ENCODE measurements at regions not wholly inside any gene's neighbourhood (a gene's known extent, or its start where the extent isn't known, plus 50 kb on each side); places are given as distances from the start of the nearest gene placed in this dataset.

DNA sequence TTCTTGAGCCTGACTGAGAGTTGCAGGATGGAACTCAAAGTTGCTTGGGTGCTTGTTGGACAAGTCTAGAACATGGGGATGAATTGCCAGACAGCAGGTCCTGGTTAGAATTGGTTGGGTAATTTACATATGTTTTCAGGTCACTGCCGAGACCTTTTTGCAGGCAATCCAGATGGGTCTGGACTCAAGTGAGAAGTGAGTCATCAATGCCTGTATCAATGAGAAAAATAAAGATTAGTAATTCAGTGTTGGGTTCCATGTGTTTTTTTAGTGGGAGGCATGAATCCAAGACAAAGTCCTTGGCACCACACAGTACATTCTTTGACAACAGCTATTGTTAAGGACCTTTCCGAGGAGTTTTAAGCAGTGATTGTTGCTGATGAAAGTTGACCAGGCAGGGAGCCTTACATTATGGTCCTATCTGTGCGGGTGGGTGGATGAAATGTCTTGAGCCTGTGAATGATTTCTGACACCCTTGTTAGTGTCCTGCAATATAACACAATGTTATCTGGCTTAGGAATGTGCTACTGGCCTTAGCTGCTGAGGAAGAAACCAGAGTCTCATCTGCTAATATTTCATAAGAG, 77.7 kb downstream of the CRYGS start:
- no peak overlapping the region for H3K27ac Mint-ChIP-seq (ENCODE audit: low read depth)
- peaks cover 6% of the 10 kb centered on the region for H3K4me1 Mint-ChIP-seq
- DNase-seq (ENCODE audit: low spot score in 2 of 2) (no peak), ATAC-seq (replicated peaks; ENCODE audit: extremely low read depth, poor library complexity, severe bottlenecking) (no peak)
- peaks cover 4% of the 10 kb centered on the region for H3K27me3 Mint-ChIP-seq
- no peak overlapping the region for H3K4me3 Mint-ChIP-seq
- no peaks in the 10 kb centered on the region for H3K9me3 Mint-ChIP-seq
- H3K36me3 Mint-ChIP-seq (ENCODE audit: insufficient read depth) = no peaks in the 10 kb centered on the region

- H3K27ac Mint-ChIP-seq (ENCODE audit: low read depth) = no peak overlapping the region
- no peaks in the 10 kb centered on the region for H3K9me3 Mint-ChIP-seq
- H3K4me1 Mint-ChIP-seq = peaks cover 6% of the 10 kb centered on the region
- ATAC-seq (replicated peaks; ENCODE audit: extremely low read depth, poor library complexity, severe bottlenecking) = no peak
- no peak overlapping the region for H3K4me3 Mint-ChIP-seq
- H3K27me3 Mint-ChIP-seq = peaks cover 14% of the 10 kb centered on the region
- H3K36me3 Mint-ChIP-seq (ENCODE audit: insufficient read depth) = no peaks in the 10 kb centered on the region
- DNase-seq (ENCODE audit: low spot score in 2 of 2) = no peak
Observed at GRCh38 chr3:186465508-186465907, 78.7 kb downstream of the CRYGS start.

GRCh38 chr3:186464424-186465093, 79.6 kb downstream of the CRYGS start:
- peak overlapping the region; percentile 8 for H3K27ac Mint-ChIP-seq (ENCODE audit: low read depth)
- H3K27me3 Mint-ChIP-seq = peaks cover 23% of the 10 kb centered on the region
- H3K4me1 Mint-ChIP-seq = peaks cover 6% of the 10 kb centered on the region
- no peaks in the 10 kb centered on the region for H3K36me3 Mint-ChIP-seq (ENCODE audit: insufficient read depth)
- H3K4me3 Mint-ChIP-seq = no peak overlapping the region
- H3K9me3 Mint-ChIP-seq = no peaks in the 10 kb centered on the region
- DNase-seq (ENCODE audit: low spot score in 2 of 2) = no peak
- ATAC-seq (replicated peaks; ENCODE audit: extremely low read depth, poor library complexity, severe bottlenecking) = no peak

DNA sequence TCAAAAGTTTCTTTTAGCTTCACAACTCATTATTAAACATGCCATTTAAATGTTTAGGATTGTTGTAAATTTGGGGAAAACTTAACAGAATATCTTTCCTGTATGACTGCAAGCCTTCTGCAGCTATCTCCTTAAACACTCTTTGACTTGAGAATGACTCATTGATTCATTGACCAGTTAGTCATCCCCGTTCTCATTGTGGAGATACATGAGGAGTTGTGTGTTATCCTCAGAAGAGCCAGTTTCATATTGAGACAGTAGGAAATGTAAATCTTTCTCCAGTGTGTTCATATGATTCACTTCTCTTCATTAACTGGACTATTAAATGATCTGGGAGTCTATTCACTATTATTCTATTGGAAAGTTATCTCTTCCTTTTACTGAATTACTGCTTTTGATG, 83.0 kb downstream of the CRYGS start:
- no peak for ATAC-seq (replicated peaks; ENCODE audit: extremely low read depth, poor library complexity, severe bottlenecking)
- no peak overlapping the region for H3K4me3 Mint-ChIP-seq
- no peak overlapping the region for H3K27ac Mint-ChIP-seq (ENCODE audit: low read depth)
- H3K36me3 Mint-ChIP-seq (ENCODE audit: insufficient read depth) = no peaks in the 10 kb centered on the region
- no peaks in the 10 kb centered on the region for H3K9me3 Mint-ChIP-seq
- H3K4me1 Mint-ChIP-seq = peaks cover 6% of the 10 kb centered on the region
- no peak for DNase-seq (ENCODE audit: low spot score in 2 of 2)
- H3K27me3 Mint-ChIP-seq = peaks cover 46% of the 10 kb centered on the region

- Mint-ChIP-seq H3K9me3 (no peaks in the 10 kb centered on the region), H3K27ac (ENCODE audit: low read depth) (no peak overlapping the region), H3K4me1 (peaks cover under 1% of the 10 kb centered on the region), H3K4me3 (no peak overlapping the region), H3K27me3 (peaks cover 55% of the 10 kb centered on the region), H3K36me3 (ENCODE audit: insufficient read depth) (no peaks in the 10 kb centered on the region)
- no peak for ATAC-seq (replicated peaks; ENCODE audit: extremely low read depth, poor library complexity, severe bottlenecking)
- no peak for DNase-seq (ENCODE audit: low spot score in 2 of 2)
Observed at GRCh38 chr3:186459108-186459467, 85.1 kb downstream of the CRYGS start.

- H3K36me3 Mint-ChIP-seq (ENCODE audit: insufficient read depth) = no peaks in the 10 kb centered on the region
- H3K4me1 Mint-ChIP-seq = no peaks in the 10 kb centered on the region
- H3K9me3 Mint-ChIP-seq = no peaks in the 10 kb centered on the region
- H3K27ac Mint-ChIP-seq (ENCODE audit: low read depth) = no peak overlapping the region
- no peak overlapping the region for H3K4me3 Mint-ChIP-seq
- DNase-seq (ENCODE audit: low spot score in 2 of 2) (no peak), ATAC-seq (replicated peaks; ENCODE audit: extremely low read depth, poor library complexity, severe bottlenecking) (no peak)
- H3K27me3 Mint-ChIP-seq = peaks cover 55% of the 10 kb centered on the region
Observed at GRCh38 chr3:186458306-186459107, 85.7 kb downstream of the CRYGS start.

GRCh38 chr3:186457236-186457635, 86.9 kb downstream of the CRYGS start:
- H3K27ac Mint-ChIP-seq (ENCODE audit: low read depth) = no peak overlapping the region
- H3K4me3 Mint-ChIP-seq = no peak overlapping the region
- H3K4me1 Mint-ChIP-seq = no peaks in the 10 kb centered on the region
- ATAC-seq (replicated peaks; ENCODE audit: extremely low read depth, poor library complexity, severe bottlenecking) (no peak), DNase-seq (ENCODE audit: low spot score in 2 of 2) (no peak)
- H3K27me3 Mint-ChIP-seq = peaks cover 55% of the 10 kb centered on the region
- no peaks in the 10 kb centered on the region for H3K36me3 Mint-ChIP-seq (ENCODE audit: insufficient read depth)
- H3K9me3 Mint-ChIP-seq = no peaks in the 10 kb centered on the region

DNA sequence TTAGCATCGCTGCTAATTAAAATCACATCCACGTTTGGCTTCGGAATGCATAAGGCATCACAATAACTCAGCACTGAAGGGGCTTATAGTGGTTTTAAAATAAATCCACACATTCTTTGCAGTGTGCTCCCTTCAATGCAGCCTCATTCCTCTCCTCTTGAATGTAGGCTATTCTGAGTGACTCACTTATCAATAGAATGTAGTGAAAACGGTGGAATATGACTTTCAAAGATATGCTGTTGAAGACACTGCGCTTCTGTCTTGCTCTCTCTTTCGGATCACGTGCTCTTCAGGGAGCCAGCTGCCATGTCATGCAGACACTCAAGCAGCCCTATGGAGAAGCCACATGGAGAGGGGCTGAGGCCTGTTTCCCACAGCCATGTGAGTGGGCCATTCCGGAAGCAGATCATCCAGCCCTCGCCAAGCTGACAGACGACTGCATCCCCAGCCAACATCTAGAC, 87.4 kb downstream of the CRYGS start:
- H3K27ac Mint-ChIP-seq (ENCODE audit: low read depth) = no peak overlapping the region
- H3K36me3 Mint-ChIP-seq (ENCODE audit: insufficient read depth) = no peaks in the 10 kb centered on the region
- DNase-seq (ENCODE audit: low spot score in 2 of 2) (no peak), ATAC-seq (replicated peaks; ENCODE audit: extremely low read depth, poor library complexity, severe bottlenecking) (no peak)
- H3K4me3 Mint-ChIP-seq = no peak overlapping the region
- H3K27me3 Mint-ChIP-seq = peaks cover 54% of the 10 kb centered on the region
- H3K4me1 Mint-ChIP-seq = no peaks in the 10 kb centered on the region
- no peaks in the 10 kb centered on the region for H3K9me3 Mint-ChIP-seq

DNA sequence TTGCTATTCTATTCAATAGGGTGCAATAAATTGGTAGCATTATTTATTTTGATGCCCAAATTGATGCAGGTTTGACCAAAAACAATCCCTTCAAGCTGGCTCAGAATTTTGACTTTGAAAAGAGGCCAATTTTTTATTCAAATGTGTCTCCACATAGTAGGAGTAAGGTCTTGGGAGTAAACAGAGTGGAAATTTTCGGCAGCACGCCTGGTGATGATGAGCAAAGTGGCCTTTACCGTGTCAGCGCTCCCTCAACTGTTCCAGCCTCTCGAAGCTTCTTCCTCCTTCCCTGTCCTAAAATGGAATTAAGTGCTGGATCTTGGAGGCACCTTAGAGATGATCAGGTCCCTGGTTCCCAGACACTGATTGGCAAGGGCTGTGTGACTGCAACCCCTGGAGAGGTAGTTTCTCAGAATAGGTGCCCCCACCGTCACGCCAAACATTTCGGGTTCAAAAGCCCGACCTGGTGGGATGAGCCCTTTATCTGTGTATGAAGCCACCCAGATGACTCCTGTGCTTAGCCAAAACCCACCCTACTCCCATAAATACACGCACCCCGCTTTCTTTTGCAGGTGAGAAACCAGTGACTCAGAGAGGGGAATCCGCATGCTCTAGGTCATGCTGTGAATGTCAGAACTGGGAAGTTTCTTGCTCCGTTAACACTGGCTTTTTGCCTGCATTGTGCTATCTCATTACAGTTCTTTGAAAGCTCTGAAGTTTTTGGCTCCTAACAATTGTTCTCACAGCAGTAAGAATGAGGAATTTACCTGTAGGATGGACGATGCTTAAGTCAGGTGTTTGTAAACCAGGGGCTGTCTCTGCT, 89.1 kb downstream of the CRYGS start:
- Mint-ChIP-seq H3K4me1 (no peaks in the 10 kb centered on the region), H3K36me3 (ENCODE audit: insufficient read depth) (no peaks in the 10 kb centered on the region), H3K27me3 (peaks cover 37% of the 10 kb centered on the region), H3K9me3 (no peaks in the 10 kb centered on the region), H3K4me3 (no peak overlapping the region), H3K27ac (ENCODE audit: low read depth) (no peak overlapping the region)
- no peak for ATAC-seq (replicated peaks; ENCODE audit: extremely low read depth, poor library complexity, severe bottlenecking)
- no peak for DNase-seq (ENCODE audit: low spot score in 2 of 2)

- Mint-ChIP-seq H3K36me3 (ENCODE audit: insufficient read depth) (no peaks in the 10 kb centered on the region), H3K27me3 (peaks cover 26% of the 10 kb centered on the region), H3K4me1 (no peaks in the 10 kb centered on the region), H3K9me3 (no peaks in the 10 kb centered on the region), H3K4me3 (no peak overlapping the region), H3K27ac (ENCODE audit: low read depth) (no peak overlapping the region)
- ATAC-seq (replicated peaks; ENCODE audit: extremely low read depth, poor library complexity, severe bottlenecking) (no peak), DNase-seq (ENCODE audit: low spot score in 2 of 2) (no peak)
Observed at GRCh38 chr3:186453531-186453930, 90.6 kb downstream of the CRYGS start.

DNA sequence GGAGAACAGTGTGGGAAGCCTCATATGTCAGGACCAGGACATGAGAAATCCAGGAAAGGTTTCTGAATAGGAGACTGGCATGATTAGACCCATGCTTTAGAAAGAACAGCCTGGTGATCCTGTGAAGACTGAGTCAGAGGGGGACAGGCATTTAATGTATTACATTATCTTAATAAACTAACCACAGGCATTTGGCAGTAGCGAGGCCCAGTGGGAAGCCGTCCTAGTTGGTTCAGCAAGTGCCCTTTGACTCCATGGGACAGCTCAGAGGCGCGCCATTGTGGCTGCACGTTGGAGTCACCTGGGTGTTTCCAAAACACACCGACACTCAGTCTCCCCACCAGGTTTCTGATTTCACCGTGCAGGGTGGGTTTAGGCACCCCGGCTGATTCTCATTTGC, 90.5 kb upstream of the DGKG start:
- no peak overlapping the region for H3K4me3 Mint-ChIP-seq
- H3K36me3 Mint-ChIP-seq (ENCODE audit: insufficient read depth) = no peaks in the 10 kb centered on the region
- H3K27ac Mint-ChIP-seq (ENCODE audit: low read depth) = no peak overlapping the region
- peaks cover 26% of the 10 kb centered on the region for H3K27me3 Mint-ChIP-seq
- ATAC-seq (replicated peaks; ENCODE audit: extremely low read depth, poor library complexity, severe bottlenecking) (no peak), DNase-seq (ENCODE audit: low spot score in 2 of 2) (no peak)
- no peaks in the 10 kb centered on the region for H3K4me1 Mint-ChIP-seq
- no peaks in the 10 kb centered on the region for H3K9me3 Mint-ChIP-seq

DNA sequence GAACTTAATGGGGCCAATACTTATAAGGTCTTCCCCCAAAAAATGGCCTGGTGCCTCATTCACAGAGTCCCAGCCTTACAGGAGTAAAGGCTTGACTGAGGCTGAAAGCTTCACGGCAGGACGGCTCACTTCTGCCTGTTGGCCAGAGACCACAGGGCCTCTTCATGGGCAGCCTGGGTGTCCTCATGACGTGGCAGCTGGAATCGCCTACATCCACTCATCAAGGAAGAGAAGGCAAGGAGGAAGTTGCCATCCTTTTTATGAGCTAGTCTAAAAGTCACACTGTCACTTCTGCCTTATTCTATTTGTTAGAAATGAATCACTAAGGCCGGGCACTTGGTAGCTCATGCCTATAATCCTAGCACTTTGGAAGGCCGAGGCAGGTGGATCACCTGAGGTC, 89.3 kb upstream of the DGKG start:
- no peak for ATAC-seq (replicated peaks; ENCODE audit: extremely low read depth, poor library complexity, severe bottlenecking)
- H3K36me3 Mint-ChIP-seq (ENCODE audit: insufficient read depth) = no peaks in the 10 kb centered on the region
- no peaks in the 10 kb centered on the region for H3K4me1 Mint-ChIP-seq
- H3K27ac Mint-ChIP-seq (ENCODE audit: low read depth) = no peak overlapping the region
- no peaks in the 10 kb centered on the region for H3K9me3 Mint-ChIP-seq
- H3K4me3 Mint-ChIP-seq = no peak overlapping the region
- peaks cover 19% of the 10 kb centered on the region for H3K27me3 Mint-ChIP-seq
- DNase-seq (ENCODE audit: low spot score in 2 of 2) = no peak

Data from central memory CD8-positive, alpha-beta T cell (primary cell).